Ishikawa (cell line): ENCODE measurements at regions not wholly inside any gene's neighbourhood (a gene's known extent, or its start where the extent isn't known, plus 50 kb on each side); places are given as distances from the start of the nearest gene placed in this dataset.

ENCODE experiments used
- CEBPB ChIP-seq: IDR thresholded peaks from 2 replicates; pipeline ENCODE4 v1.6.1; 2012
- EP300 ChIP-seq: IDR thresholded peaks from 2 replicates; pipeline ENCODE4 v1.6.1; 2012; ENCODE audit warnings: borderline replicate concordance
- FOXM1 ChIP-seq: IDR thresholded peaks from 2 replicates; pipeline ENCODE4 v1.6.1; 2012; ENCODE audit warnings: low read depth, borderline replicate concordance
- MAX ChIP-seq: IDR thresholded peaks from 2 replicates; pipeline ENCODE4 v1.6.1; 2012
- NFIC ChIP-seq: IDR thresholded peaks from 2 replicates; pipeline ENCODE4 v1.6.1; 2012
- RAD21 ChIP-seq: IDR thresholded peaks from 2 replicates; pipeline ENCODE4 v1.6.1; 2012; ENCODE audit warnings: low read depth
- REST ChIP-seq: IDR thresholded peaks from 2 replicates; pipeline ENCODE4 v1.6.1; 2012; ENCODE audit warnings: low read depth, mild to moderate bottlenecking
- TAF1 ChIP-seq: IDR thresholded peaks from 2 replicates; pipeline ENCODE4 v1.6.1; 2012; ENCODE audit warnings: low read depth, mild to moderate bottlenecking
- TCF12 ChIP-seq: IDR thresholded peaks from 2 replicates; pipeline ENCODE4 v1.6.1; 2012; ENCODE audit warnings: low read depth
- TEAD4 ChIP-seq: IDR thresholded peaks from 2 replicates; pipeline ENCODE4 v1.6.1; 2012
- YY1 ChIP-seq: IDR thresholded peaks from 2 replicates; pipeline ENCODE4 v1.6.1; 2012; ENCODE audit warnings: low read depth

GRCh38 chr3:124671106-124671505, 59.1 kb upstream of the UMPS start:
- TF ChIP-seq RAD21 (no peak), MAX (no peak), EP300 (no peak), CEBPB (no peak), REST (no peak), YY1 (no peak), TEAD4 (no peak), TAF1 (no peak), TCF12 (no peak), FOXM1 (no peak), NFIC (no peak)
